ENCODE measurements at regions not wholly inside any gene's neighbourhood (a gene's known extent, or its start where the extent isn't known, plus 50 kb on each side); places are given as distances from the start of the nearest gene placed in this dataset.

GRCh38 chr13:47632311-47632710, 368.8 kb downstream of the SUCLA2 start:
- H4K8ac ChIP-seq (ENCODE audit: low read depth in 2 of 2, low read length in 2 of 2) = no peak overlapping the region
- no peak overlapping the region for H3K56ac ChIP-seq (ENCODE audit: extremely low read depth, insufficient read depth, low read length)
- no peak overlapping the region for H2BK20ac ChIP-seq (ENCODE audit: low read depth, low read length)
- H4K20me1 ChIP-seq (ENCODE audit: insufficient read depth, low read length) = no peaks in the 10 kb centered on the region
- H2BK5ac ChIP-seq (ENCODE audit: low read depth, low read length, poor library complexity, severe bottlenecking) = no peak overlapping the region
- H3K27ac ChIP-seq (ENCODE audit: insufficient read depth, low read length) = no peak overlapping the region
- CTCF ChIA-PET = no interaction called here
- intact Hi-C loops (cut with micrococcal nuclease) = no loop called here
- no peak for ATAC-seq (ENCODE audit: low read depth)
- no peak for DNase-seq
- H4K91ac ChIP-seq (ENCODE audit: insufficient read depth, low read depth, low read length) = no peak overlapping the region
- H4K5ac ChIP-seq (ENCODE audit: low read depth, low read length) = 0 out of 2 replicates have a peak overlapping the region, but pooled peaks have one; percentile 2
- in situ Hi-C loops (cut with MboI; ENCODE audit: low sequenced_read_pairs) = no loop called here
- H3K9ac ChIP-seq (ENCODE audit: low read depth, low read length) = no peak overlapping the region
- H3K4me1 ChIP-seq (ENCODE audit: control insufficient read depth, insufficient read depth, low read length) = no peaks in the 10 kb centered on the region
- no peak overlapping the region for H2BK15ac ChIP-seq (ENCODE audit: low read depth, low read length)
- no peak overlapping the region for H2BK120ac ChIP-seq (ENCODE audit: low read depth, low read length)
- no peak overlapping the region for H2AFZ ChIP-seq (replicated peaks; ENCODE audit: low read length, poor library complexity)
- no peak overlapping the region for H3K14ac ChIP-seq (replicated peaks; ENCODE audit: low read depth, low read length)
- no peaks in the 10 kb centered on the region for H3K79me1 ChIP-seq (ENCODE audit: low read depth in 1 of 2, low read length in 2 of 2)
- POLR2A ChIA-PET (ENCODE audit: unreplicated experiment) = no interaction called here
- H3K36me3 ChIP-seq (ENCODE audit: control insufficient read depth, insufficient read depth, low read length) = no peaks in the 10 kb centered on the region
- no peak overlapping the region for H3K4me3 ChIP-seq (ENCODE audit: insufficient read depth, low read depth, low read length)
- H3K27me3 ChIP-seq (ENCODE audit: control insufficient read depth, insufficient read depth, low read length) = no peaks in the 10 kb centered on the region
- no peak overlapping the region for H3K4me2 ChIP-seq (ENCODE audit: low read depth, low read length)
- no peak overlapping the region for H2AK9ac ChIP-seq (replicated peaks; ENCODE audit: low read depth, low read length, poor library complexity)
- H3K9me1 ChIP-seq (ENCODE audit: insufficient read depth, low read length) = no peaks in the 10 kb centered on the region
- H3K9me3 ChIP-seq (ENCODE audit: control insufficient read depth, insufficient read depth, low read length) = no peaks in the 10 kb centered on the region; the same call in 1 of the 2 replicates
- dilution Hi-C loops (cut with HindIII; ENCODE audit: low sequenced_read_pairs, unreplicated experiment) = no loop called here
- H3K23ac ChIP-seq (ENCODE audit: low read depth, low read length) = no peak overlapping the region
- no CpG with 5 or more reads among the region's 4 CpGs for WGBS, 2 experiments (ENCODE audit: extremely low coverage in 2 of 2, insufficient read length in 1 of 2)
- BruUV-seq (replicated peaks) = no TSS peak
- TF ChIP-seq ELK1 (IDR thresholded peaks at IDR 0.05; ENCODE audit: borderline replicate concordance, low read depth, low read length) = no peak
- TF ChIP-seq BHLHE40 (IDR thresholded peaks at IDR 0.05; ENCODE audit: low read depth, low read length) = no peak
- no peak for TF ChIP-seq CTCF (conservative IDR thresholded peaks at IDR 0.05; ENCODE audit: low read depth, low read length)
- no peak for TF ChIP-seq NFE2L2 (IDR thresholded peaks at IDR 0.05; ENCODE audit: low read depth, low read length)
- TF ChIP-seq POLR2A (IDR thresholded peaks at IDR 0.05; ENCODE audit: low read depth, low read length) = no peak
- no peak for TF ChIP-seq MXI1 (IDR thresholded peaks at IDR 0.05; ENCODE audit: borderline replicate concordance, low read depth, low read length)
- no peak for TF ChIP-seq MAFK (IDR thresholded peaks at IDR 0.05; ENCODE audit: low read depth, low read length)
- TF ChIP-seq RAD21 (IDR thresholded peaks at IDR 0.05; ENCODE audit: low read length) = no peak
- no peak for TF ChIP-seq CEBPB (IDR thresholded peaks at IDR 0.05; ENCODE audit: low read depth, low read length)
- TF ChIP-seq RCOR1 (IDR thresholded peaks at IDR 0.05; ENCODE audit: insufficient replicate concordance, low read length) = no peak
- TF ChIP-seq SMC3 (IDR thresholded peaks at IDR 0.05; ENCODE audit: low read depth, low read length) = no peak
- no peak for TF ChIP-seq MAZ (IDR thresholded peaks at IDR 0.05; ENCODE audit: borderline replicate concordance, low read depth, low read length)
- no peak for TF ChIP-seq USF2 (IDR thresholded peaks at IDR 0.05; ENCODE audit: low read depth, low read length)
- no peak for TF ChIP-seq FOS (IDR thresholded peaks at IDR 0.05; ENCODE audit: low read depth, low read length)
- TF ChIP-seq CHD1 (IDR thresholded peaks at IDR 0.05; ENCODE audit: low read depth, low read length) = no peak
- no peak for TF ChIP-seq RFX5 (IDR thresholded peaks at IDR 0.05; ENCODE audit: low read depth, low read length)
- no peak overlapping the region for H2AK5ac ChIP-seq (ENCODE audit: low read depth, low read length)
- H3K4ac ChIP-seq (ENCODE audit: low read depth, low read length) = no peak overlapping the region
- H3K18ac ChIP-seq (ENCODE audit: low read depth, low read length) = peak overlapping the region; percentile 4
